ENCODE measurements at regions not wholly inside any gene's neighbourhood (a gene's known extent, or its start where the extent isn't known, plus 50 kb on each side); places are given as distances from the start of the nearest gene placed in this dataset.
"Not testable (repeated sequence)": the region's sequence is repeated elsewhere in the genome, so short reads cannot be mapped to it uniquely, and the experiment has no call there.

DNA sequence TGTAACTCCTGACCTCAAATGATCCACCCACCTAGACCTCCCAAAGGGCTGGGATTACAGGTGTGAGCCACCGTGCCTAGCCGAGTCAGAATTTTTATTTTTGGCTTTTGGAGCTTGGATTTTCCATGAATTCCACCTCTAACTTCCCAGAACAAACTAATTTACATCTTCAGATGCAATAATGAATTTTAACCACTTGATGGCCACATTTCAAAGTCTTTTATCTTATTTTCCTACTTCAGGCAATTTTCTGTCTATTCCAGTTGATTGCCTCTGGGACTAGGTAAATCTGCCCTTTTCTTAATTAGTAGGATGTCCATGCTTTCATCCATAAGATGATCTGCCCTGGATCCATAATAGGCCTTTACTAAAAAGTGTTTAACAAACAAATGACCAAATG lies 156.4 kb upstream of the ANKFN1 start:
- H3K4me3 ChIP-seq = no peak overlapping the region
- TF ChIP-seq, protein P1, sequence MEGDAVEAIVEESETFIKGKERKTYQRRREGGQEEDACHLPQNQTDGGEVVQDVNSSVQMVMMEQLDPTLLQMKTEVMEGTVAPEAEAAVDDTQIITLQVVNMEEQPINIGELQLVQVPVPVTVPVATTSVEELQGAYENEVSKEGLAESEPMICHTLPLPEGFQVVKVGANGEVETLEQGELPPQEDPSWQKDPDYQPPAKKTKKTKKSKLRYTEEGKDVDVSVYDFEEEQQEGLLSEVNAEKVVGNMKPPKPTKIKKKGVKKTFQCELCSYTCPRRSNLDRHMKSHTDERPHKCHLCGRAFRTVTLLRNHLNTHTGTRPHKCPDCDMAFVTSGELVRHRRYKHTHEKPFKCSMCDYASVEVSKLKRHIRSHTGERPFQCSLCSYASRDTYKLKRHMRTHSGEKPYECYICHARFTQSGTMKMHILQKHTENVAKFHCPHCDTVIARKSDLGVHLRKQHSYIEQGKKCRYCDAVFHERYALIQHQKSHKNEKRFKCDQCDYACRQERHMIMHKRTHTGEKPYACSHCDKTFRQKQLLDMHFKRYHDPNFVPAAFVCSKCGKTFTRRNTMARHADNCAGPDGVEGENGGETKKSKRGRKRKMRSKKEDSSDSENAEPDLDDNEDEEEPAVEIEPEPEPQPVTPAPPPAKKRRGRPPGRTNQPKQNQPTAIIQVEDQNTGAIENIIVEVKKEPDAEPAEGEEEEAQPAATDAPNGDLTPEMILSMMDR (IDR thresholded peaks at IDR 0.05) = no peak
- H3K27ac ChIP-seq = no peak overlapping the region
- no peak for DNase-seq (ENCODE audit: low spot score)

DNA sequence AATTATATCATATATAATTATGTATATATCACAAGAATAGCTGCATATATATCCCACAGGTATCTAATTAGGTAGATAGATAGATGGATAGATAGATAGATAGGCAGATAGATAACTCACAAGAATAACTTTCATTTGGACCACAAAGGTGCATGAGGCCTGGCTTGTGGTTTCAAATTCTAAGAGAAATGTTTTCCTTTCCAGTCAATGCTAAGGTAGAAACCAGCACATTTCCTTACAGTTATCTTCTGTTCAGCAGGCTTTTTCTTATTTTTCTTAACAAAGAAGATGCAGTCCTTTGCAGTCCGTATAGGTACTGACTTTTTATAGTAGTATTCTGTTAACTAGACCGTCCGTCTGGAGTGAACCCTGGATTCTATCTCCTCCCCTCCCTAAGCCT lies 152.9 kb upstream of the ANKFN1 start:
- DNase-seq (ENCODE audit: low spot score) = no peak
- no peak overlapping the region for H3K27ac ChIP-seq
- TF ChIP-seq, protein P1 (IDR thresholded peaks at IDR 0.05) = no peak
- H3K4me3 ChIP-seq = no peak overlapping the region

DNA sequence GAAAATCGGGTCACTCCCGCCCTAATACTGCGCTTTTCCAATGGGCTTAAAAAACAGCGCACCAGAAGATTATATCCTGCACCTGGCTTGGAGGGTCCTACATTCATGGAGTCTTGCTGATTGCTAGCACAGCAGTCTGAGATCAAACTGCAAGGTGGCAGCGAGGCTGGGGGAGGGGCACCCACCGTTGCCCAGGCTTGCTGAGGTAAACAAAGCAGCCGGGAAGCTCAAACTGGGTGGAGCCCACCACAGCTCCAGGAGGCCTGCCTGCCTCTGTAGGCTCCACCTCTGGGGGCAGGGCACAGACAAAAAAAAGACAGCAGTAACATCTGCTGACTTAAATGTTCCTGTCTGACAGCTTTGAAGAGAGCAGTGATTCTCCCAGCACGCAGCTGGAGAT lies 150.6 kb upstream of the ANKFN1 start:
- H3K27ac ChIP-seq; DNase-seq (ENCODE audit: low spot score); H3K4me3 ChIP-seq: not testable (repeated sequence)

DNA sequence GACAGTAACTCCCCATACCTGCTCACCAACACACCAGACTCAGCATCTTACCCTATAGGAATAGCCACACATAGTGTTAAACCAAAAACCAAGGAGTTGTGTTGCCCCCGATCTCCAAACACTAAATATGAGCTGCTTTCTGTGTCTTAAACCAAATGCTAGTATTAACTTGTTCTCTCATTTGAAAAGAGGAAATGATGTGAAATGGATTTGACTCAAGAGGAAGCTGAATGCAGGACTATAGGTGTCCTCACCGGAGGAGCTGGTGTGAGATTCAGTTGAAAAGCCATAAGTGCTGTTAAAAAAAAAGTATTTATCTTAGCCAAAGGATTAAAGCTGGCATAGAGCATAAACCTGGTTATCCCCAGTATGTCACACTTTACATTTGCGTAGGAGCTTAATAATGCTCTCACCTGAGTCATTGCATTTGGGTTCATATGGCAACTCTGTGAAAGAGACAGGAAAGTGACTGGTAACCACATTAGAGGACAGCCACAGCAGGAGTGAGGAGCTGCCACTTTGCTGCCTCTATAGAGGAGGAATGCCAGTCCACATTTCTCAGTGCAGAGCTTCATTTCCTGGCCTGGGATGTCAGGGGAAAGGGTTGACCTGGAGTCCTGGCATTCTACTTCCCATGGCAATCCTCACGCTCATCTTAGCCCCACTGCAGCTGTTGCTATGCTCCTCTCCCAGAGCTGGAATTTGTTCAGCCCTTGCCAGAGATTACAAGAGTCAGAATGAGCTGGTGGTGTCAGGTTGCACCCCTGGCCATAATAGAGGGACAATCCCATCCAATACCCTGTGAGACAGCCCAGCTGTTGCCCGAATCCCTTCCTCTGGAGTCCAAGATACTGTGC lies 143.3 kb upstream of the ANKFN1 start:
- no peak overlapping the region for H3K4me3 ChIP-seq
- no peak overlapping the region for H3K27ac ChIP-seq
- no peak for DNase-seq (ENCODE audit: low spot score)
- TF ChIP-seq, protein P1 (IDR thresholded peaks at IDR 0.05) = no peak

DNA sequence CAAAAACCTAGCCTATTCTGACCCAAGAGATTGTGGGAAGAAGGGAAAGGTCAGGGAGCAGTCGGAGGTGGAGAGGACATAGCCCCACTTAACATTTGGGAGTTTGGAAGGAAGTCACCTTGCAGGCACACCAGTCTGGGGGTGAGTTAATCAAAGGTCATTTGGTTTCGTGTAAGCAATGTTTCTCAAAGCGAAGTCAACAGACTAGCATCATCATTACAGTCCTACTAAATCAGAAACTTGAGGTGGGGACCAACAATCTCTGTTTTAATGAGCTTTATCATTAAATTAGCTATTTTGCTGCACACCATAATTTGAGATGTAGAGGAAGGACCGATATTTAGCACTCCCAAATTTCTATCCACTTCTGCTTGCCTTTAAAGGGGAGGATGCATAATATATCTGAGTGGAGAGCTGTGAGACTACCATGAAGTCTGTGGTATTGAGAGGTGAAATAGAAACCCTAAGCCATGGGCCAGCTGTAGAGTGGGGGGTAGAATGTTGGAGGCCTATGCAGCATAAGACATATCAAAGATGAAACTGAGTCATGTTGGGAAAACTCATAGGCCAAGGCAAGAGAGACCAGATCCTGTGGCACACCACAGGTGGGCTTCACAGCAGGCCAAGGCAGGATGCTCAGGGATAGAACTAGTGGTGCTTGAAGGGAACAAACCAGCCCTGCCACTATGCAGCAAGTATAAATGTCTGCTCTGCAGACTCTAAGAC lies 141.7 kb upstream of the ANKFN1 start:
- no peak overlapping the region for H3K4me3 ChIP-seq
- DNase-seq (ENCODE audit: low spot score) = no peak
- no peak overlapping the region for H3K27ac ChIP-seq
- TF ChIP-seq, protein P1 (IDR thresholded peaks at IDR 0.05) = no peak

DNA sequence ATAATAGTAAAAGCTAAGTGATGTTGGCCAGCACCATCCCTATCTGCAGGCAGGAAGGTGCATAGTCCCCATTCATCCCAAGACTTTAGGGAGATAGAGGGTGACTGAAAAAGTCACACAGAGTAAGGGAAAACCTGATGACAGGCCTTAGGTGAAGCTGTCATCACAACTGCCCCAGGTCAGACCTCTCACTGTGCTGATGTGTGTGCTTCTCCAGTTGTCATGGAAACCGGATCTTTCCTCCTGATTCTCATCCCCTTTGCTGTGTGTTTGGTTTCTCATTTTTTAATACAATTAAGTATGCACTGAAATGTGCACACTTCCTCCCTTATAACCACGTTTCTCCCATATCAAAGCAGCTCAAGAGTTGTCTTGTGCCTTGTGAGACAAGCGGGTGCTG lies 135.1 kb upstream of the ANKFN1 start:
- Histone ChIP-seq H3K4me3 (no peak overlapping the region), H3K27ac (no peak overlapping the region)
- TF ChIP-seq, protein P1 (IDR thresholded peaks at IDR 0.05) = no peak
- DNase-seq (ENCODE audit: low spot score) = no peak

DNA sequence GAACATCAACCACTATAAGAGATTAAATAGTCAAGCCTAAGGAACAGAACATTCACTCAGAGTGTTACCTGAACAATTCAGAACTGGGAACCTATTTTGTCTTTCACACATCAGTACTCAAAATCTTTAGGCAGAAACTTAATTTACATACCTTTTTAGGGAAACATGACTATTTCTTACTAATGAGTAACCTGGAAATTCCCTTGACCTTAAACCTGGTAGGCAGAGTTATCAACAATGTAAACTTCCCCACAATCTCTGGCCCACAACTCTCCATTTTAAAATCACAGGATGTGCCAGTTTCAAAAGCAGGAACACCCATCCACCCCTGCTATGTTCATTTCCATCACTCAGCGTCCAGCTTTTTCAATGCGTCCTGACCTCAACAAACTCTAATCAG lies 132.9 kb upstream of the ANKFN1 start:
- H3K27ac ChIP-seq = no peak overlapping the region
- TF ChIP-seq, protein P1 (IDR thresholded peaks at IDR 0.05) = no peak
- DNase-seq (ENCODE audit: low spot score) = no peak
- H3K4me3 ChIP-seq = no peak overlapping the region

Data from coronary artery (tissue), 2 donors.